Brain microvascular endothelial cell (primary cell): ENCODE measurements at regions not wholly inside any gene's neighbourhood (a gene's known extent, or its start where the extent isn't known, plus 50 kb on each side); places are given as distances from the start of the nearest gene placed in this dataset.

Source experiments
- DNase-seq: peaks from one replicate; pipeline ENCODE4 v3.0.0-alpha.2; 2020
- H3K27ac ChIP-seq: fragments of 250-450 bp; sonication (Bioruptor Pico); 2 replicates; pipeline ENCODE4 v1.5.1; 2020; ENCODE audit warnings: mild to moderate bottlenecking, moderate library complexity
- H3K27me3 ChIP-seq: fragments of 250-450 bp; sonication (Bioruptor Pico); replicated peaks from 2 replicates; pipeline ENCODE4 v1.5.1; 2020; ENCODE audit warnings: mild to moderate bottlenecking
- H3K36me3 ChIP-seq: fragments of 250-450 bp; sonication (Bioruptor Pico); replicated peaks from 2 replicates; pipeline ENCODE4 v1.5.1; 2020; ENCODE audit warnings: mild to moderate bottlenecking
- H3K4me3 ChIP-seq: 2 replicates; pipeline ENCODE4 v1.5.1; 2011; ENCODE audit warnings: low read depth, mild to moderate bottlenecking, control low read depth, low read length, moderate library complexity
- in situ Hi-C: cut with HindIII; loops from 2 replicates; pipeline ENCODE4 v1.10.0; 2017; ENCODE audit warnings: low sequenced_read_pairs, low pct_ligation_motif_present
- TF ChIP-seq, protein P1 (sequence below): IDR thresholded peaks from 2 replicates; pipeline ENCODE4 v1.5.1; 2011; ENCODE audit warnings: low read depth, mild to moderate bottlenecking, moderate library complexity, low read length, control low read depth, inconsistent platforms; ENCODE audit errors: missing control alignments

DNA sequence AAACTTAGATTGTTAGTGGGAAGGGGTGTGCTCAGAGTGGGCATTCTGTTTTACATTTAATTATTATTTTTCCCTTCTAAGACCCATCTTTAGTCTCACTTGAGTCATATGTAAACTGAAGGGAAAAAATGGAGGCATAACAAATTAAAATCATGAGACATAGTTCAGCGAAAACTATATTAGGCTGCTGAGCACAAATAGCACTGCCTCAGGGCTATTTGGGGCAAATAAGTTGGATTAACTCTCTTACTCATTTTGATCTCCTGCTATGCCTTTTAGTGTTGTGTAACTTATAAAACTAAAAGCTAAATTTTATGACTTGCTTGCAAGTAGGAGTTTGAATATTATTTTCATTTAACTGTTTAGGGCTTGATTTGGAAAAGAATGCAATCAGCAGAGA is 1329.2 kb upstream of the PCDH7 start:
- in situ Hi-C loops, result no loop called here
- no peak overlapping the region for H3K4me3 ChIP-seq
- no peaks in the 10 kb centered on the region for H3K27me3 ChIP-seq
- H3K27ac ChIP-seq, result no peak overlapping the region
- TF ChIP-seq, protein P1, sequence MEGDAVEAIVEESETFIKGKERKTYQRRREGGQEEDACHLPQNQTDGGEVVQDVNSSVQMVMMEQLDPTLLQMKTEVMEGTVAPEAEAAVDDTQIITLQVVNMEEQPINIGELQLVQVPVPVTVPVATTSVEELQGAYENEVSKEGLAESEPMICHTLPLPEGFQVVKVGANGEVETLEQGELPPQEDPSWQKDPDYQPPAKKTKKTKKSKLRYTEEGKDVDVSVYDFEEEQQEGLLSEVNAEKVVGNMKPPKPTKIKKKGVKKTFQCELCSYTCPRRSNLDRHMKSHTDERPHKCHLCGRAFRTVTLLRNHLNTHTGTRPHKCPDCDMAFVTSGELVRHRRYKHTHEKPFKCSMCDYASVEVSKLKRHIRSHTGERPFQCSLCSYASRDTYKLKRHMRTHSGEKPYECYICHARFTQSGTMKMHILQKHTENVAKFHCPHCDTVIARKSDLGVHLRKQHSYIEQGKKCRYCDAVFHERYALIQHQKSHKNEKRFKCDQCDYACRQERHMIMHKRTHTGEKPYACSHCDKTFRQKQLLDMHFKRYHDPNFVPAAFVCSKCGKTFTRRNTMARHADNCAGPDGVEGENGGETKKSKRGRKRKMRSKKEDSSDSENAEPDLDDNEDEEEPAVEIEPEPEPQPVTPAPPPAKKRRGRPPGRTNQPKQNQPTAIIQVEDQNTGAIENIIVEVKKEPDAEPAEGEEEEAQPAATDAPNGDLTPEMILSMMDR, result no peak
- no peaks in the 10 kb centered on the region for H3K36me3 ChIP-seq
- no peak for DNase-seq

DNA sequence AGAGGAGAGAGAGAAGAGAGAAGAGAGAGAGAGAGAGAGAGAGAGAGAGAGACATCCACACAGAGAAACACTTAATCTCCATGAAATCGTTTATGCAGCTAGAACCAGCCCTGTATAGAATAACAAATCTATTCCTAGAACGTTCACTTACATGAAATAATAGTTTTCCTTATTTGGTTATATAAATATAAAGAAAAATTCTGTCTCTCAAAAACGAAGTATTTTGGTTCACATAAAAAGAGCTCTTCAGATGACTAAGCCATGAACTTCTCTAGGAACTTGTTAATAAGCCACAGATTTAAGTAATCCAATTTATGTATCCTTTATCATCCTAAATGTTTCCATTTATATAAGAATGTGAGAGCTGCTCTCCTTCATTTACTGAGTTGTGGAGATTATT is 1315.1 kb upstream of the PCDH7 start:
- Histone ChIP-seq H3K27ac (no peak overlapping the region), H3K4me3 (no peak overlapping the region), H3K36me3 (no peaks in the 10 kb centered on the region), H3K27me3 (no peaks in the 10 kb centered on the region)
- TF ChIP-seq, protein P1, result no peak
- DNase-seq, result no peak
- in situ Hi-C loops, result no loop called here

DNA sequence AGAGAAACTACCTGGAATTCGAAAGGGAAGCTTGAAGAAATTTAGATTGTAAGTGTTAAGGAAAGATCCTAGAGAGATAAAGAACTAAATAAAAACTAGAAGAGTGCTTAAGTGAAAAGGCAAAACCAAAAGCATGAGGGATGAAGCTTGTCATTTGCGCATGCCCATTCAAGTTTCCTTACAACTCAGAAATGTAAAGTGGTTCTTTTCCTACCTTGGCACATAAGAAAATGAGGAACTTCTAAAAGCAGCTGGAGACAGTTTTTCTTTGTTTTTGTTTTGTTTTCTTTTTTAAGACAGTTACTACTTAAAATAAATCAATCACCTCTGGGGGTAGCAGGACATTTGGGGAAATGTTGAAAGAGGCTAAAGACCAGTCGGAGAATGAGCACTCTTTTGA is 1304.4 kb upstream of the PCDH7 start:
- TF ChIP-seq, protein P1, result no peak
- in situ Hi-C loops, result no loop called here
- H3K4me3 ChIP-seq, result no peak overlapping the region
- H3K27me3 ChIP-seq, result no peaks in the 10 kb centered on the region
- no peak overlapping the region for H3K27ac ChIP-seq
- DNase-seq, result no peak
- no peaks in the 10 kb centered on the region for H3K36me3 ChIP-seq

DNA sequence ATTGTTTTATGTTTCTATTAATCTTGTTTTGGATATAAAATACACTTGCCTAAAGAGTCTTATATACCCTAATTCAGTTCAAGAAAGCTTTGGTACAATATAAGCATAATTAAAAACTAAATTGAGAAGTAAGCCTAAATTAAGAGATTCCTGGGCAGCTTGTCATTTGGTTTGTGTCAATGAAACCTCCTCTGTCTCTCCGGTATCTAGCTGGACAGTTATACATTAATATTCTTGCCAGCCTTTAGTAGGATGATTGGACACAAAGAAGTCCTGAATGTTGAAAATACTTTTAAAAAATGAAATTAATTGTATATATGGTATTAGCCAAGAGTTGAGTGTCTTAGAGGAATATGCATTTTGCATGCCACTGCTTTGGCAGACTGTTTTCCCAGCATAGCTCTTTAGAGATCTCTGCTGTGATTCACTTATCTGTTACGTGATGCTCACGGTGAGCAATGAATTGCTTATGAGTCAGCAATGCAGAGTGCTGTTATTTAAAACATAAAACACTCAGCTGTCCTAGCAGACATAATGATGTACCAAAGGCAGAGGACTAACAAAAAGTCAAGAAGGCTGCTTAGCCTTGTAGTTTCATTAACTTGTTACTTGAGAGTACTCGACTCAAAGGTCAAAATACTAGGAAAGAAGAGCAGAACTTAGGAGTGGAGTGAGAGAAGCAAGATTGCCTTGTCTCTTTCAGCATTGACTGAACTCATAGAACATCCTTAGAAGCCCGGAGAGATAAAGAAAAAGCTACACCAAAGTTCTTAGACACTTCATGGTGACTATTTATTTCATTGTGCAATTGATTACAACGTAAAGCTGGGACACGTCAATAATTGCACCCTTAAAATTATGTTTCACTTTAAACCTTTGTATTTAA is 1296.1 kb upstream of the PCDH7 start:
- DNase-seq, result peak; percentile 92
- H3K27ac ChIP-seq, result peak overlapping the region; percentile 78
- TF ChIP-seq, protein P1, result no peak
- H3K36me3 ChIP-seq, result no peaks in the 10 kb centered on the region
- no peak overlapping the region for H3K4me3 ChIP-seq
- no peaks in the 10 kb centered on the region for H3K27me3 ChIP-seq
- in situ Hi-C loops, result no loop called here

DNA sequence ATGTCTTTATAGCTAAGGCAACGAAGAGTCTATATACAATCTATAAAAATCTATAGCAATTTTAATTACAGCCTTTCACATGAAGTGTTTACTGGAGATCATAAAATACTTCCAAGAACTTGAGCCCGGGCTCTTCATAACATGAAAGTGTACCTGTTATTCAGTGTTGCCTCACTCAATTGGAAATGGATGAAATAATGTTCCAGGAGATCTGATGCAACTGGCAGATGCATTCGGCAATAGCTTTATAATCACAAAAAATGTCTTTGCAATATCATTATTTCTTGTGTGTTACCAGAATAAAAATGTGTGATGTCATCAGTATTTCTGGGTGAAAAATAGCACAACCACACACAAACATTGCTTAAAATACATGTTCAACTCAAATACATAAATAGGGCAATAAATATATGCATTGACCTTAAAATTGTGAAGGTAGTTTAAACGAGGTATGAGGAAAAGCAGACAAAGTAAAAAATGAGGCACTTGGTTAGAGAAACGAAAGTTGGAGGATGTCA is 1266.8 kb upstream of the PCDH7 start:
- TF ChIP-seq, protein P1, result no peak
- no peak overlapping the region for H3K4me3 ChIP-seq
- H3K36me3 ChIP-seq, result no peaks in the 10 kb centered on the region
- in situ Hi-C loops, result no loop called here
- DNase-seq, result no peak
- no peak overlapping the region for H3K27ac ChIP-seq
- H3K27me3 ChIP-seq, result no peaks in the 10 kb centered on the region

DNA sequence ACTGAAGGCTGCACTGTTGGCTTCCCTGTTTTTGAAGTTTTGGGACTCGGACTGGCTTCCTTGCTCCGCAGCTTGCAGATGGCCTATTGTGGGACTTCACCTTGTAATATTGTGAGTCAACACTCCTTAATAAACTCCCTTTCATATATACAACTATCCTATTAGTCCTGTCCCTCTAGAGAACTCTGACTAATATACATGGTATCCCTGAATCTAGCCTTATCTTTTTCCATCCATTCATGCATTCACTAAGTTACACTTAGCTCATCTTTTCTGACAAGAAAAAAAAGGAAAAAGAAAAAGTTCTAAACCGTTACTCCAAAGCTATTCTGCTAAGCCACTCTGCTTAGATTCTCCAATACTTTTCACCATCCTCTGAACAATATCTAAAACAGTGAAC is 1260.2 kb upstream of the PCDH7 start:
- TF ChIP-seq, protein P1, result no peak
- no peak for DNase-seq
- Histone ChIP-seq H3K4me3 (no peak overlapping the region), H3K36me3 (no peaks in the 10 kb centered on the region), H3K27me3 (no peaks in the 10 kb centered on the region), H3K27ac (no peak overlapping the region)
- in situ Hi-C loops, result no loop called here
